PC-3 (cell line): ENCODE measurements at regions not wholly inside any gene's neighbourhood (a gene's known extent, or its start where the extent isn't known, plus 50 kb on each side); places are given as distances from the start of the nearest gene placed in this dataset.

Experiments used
- ATAC-seq: fragments of 200-7000 bp; cut with Tn5 transposase; 2 replicates; pipeline ENCODE4 v1.9.1; 2020; ENCODE audit warnings: mild to moderate bottlenecking, moderate library complexity
- BruUV-seq: library from RNA; stranded (reverse); fragments of 400-500 nt; replicated peaks from 2 replicates; lab custom pipeline; 2021; lab: Mats Ljungman, UMichigan
- CTCF ChIA-PET: fragments of 300-600 bp; sonication (Branson Sonifier 250); formaldehyde crosslinking; loops from one replicate; lab custom pipeline; 2022; ENCODE audit warnings: antibody characterized with exemption; lab: Charles Lee
- POLR2A ChIA-PET: fragments of 300-600 bp; sonication (Branson Sonifier 250); formaldehyde crosslinking; loops from one replicate; lab custom pipeline; 2022; ENCODE audit warnings: antibody characterized with exemption; ENCODE audit not compliant: unreplicated experiment; lab: Charles Lee
- DNase-seq: peaks from one replicate; pipeline ENCODE4 v3.0.0-alpha.2; 2015
- H2AFZ ChIP-seq: fragments of 300-600 bp; sonication (generic); 2 replicates; pipeline ENCODE4 v1.6.0; 2016; ENCODE audit warnings: antibody characterized with exemption, low read length
- H3F3A ChIP-seq: fragments of 300-600 bp; sonication (generic); one replicate; pipeline ENCODE4 v1.6.0; 2017; ENCODE audit warnings: antibody characterized with exemption, low read length, control low read depth, mild to moderate bottlenecking; ENCODE audit not compliant: unreplicated experiment
- H3K27ac ChIP-seq: fragments of 300-600 bp; sonication (generic); 2 replicates; pipeline ENCODE4 v1.5.1; 2016; ENCODE audit warnings: mild to moderate bottlenecking, low read length
- H3K27me3 ChIP-seq: fragments of 300-600 bp; sonication (generic); 2 replicates; pipeline ENCODE4 v1.6.1; 2016; ENCODE audit warnings: low read length, mixed read lengths
- H3K36me3 ChIP-seq: fragments of 300-600 bp; sonication (generic); 2 replicates; pipeline ENCODE4 v1.6.1; 2016; ENCODE audit warnings: low read depth, mixed run types, low read length, mixed read lengths
- H3K4me1 ChIP-seq: fragments of 300-600 bp; sonication (generic); 2 replicates; pipeline ENCODE4 v1.5.1; 2016; ENCODE audit warnings: low read length; ENCODE audit not compliant: insufficient read depth
- H3K4me2 ChIP-seq: fragments of 300-600 bp; sonication (generic); 2 replicates; pipeline ENCODE4 v1.6.0; 2016; ENCODE audit warnings: low read length
- H3K4me3 ChIP-seq: fragments of 300-600 bp; sonication (generic); 2 replicates; pipeline ENCODE4 v1.5.1; 2016; ENCODE audit warnings: mild to moderate bottlenecking, low read length, mixed read lengths
- H3K79me2 ChIP-seq: fragments of 300-600 bp; sonication (generic); 2 replicates; pipeline ENCODE4 v1.6.1; 2017; ENCODE audit warnings: low read length, mixed read lengths
- H3K9ac ChIP-seq: fragments of 300-600 bp; sonication (generic); 2 replicates; pipeline ENCODE4 v1.6.0; 2016; ENCODE audit warnings: mild to moderate bottlenecking, low read length
- H3K9me2 ChIP-seq: fragments of 300-600 bp; sonication (generic); replicated peaks from 2 replicates; pipeline ENCODE4 v1.6.1; 2016; ENCODE audit warnings: mixed run types, low read length, mixed read lengths
- H3K9me3 ChIP-seq: fragments of 300-600 bp; sonication (generic); 2 replicates; pipeline ENCODE4 v1.6.1; 2016; ENCODE audit warnings: low read length, mixed read lengths
- H4K20me1 ChIP-seq: fragments of 300-600 bp; sonication (generic); 2 replicates; pipeline ENCODE4 v1.6.1; 2016; ENCODE audit warnings: low read length, mixed read lengths
- EZH2 ChIP-seq: fragments of 300-600 bp; sonication (generic); IDR thresholded peaks from one replicate; pipeline ENCODE4 v1.6.1; 2017; ENCODE audit warnings: antibody characterized with exemption, mild to moderate bottlenecking, low read length; ENCODE audit not compliant: unreplicated experiment
- EZH2phosphoT487 ChIP-seq: fragments of 300-600 bp; sonication (generic); IDR thresholded peaks from 2 replicates; pipeline ENCODE4 v1.6.1; 2018; ENCODE audit warnings: mild to moderate bottlenecking, antibody characterized with exemption, low read length, borderline replicate concordance
- intact Hi-C: fragments of 100-400 bp; cut with micrococcal nuclease; formaldehyde crosslinking; loops from 2 replicates; pipeline ENCODE4 v1.9.0; 2023
- TF ChIP-seq, protein P1 (sequence below): fragments of 300-600 bp; sonication (generic); conservative IDR thresholded peaks from 2 replicates; pipeline ENCODE4 v1.5.1; 2017; ENCODE audit warnings: antibody characterized with exemption, low read depth, mild to moderate bottlenecking, low read length

DNA sequence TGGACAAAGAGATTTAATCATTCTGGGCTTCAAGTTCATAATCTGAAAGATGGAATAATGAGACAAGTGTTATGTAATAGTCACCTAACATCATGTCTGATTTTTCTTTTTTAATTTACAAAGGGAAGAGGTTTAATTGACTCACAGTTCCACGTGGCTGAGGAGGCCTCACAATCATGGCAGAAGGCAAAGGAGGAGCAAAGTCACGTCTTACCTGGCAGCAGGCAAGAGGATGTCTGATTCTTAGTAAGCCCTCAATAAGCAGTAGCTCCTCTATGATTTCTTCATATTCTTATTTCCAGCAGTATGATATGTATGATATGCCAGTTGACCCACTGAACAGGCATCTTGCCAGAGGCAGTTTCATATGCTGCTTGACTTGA is 152.7 kb downstream of the S1PR1 start:
- no peaks in the 10 kb centered on the region for H3F3A ChIP-seq
- ATAC-seq (no peak), DNase-seq (no peak)
- no peak overlapping the region for H2AFZ ChIP-seq
- no peak overlapping the region for H3K27ac ChIP-seq
- no peaks in the 10 kb centered on the region for H3K36me3 ChIP-seq
- intact Hi-C loops: no loop called here
- no peaks in the 10 kb centered on the region for H3K9me3 ChIP-seq
- peaks cover 59% of the 10 kb centered on the region for H3K27me3 ChIP-seq
- H3K9ac ChIP-seq: no peak overlapping the region
- H3K4me1 ChIP-seq: no peaks in the 10 kb centered on the region
- no peak overlapping the region for H3K4me3 ChIP-seq
- no peaks in the 10 kb centered on the region for H4K20me1 ChIP-seq
- no peak for TF ChIP-seq EZH2
- TF ChIP-seq, protein P1, sequence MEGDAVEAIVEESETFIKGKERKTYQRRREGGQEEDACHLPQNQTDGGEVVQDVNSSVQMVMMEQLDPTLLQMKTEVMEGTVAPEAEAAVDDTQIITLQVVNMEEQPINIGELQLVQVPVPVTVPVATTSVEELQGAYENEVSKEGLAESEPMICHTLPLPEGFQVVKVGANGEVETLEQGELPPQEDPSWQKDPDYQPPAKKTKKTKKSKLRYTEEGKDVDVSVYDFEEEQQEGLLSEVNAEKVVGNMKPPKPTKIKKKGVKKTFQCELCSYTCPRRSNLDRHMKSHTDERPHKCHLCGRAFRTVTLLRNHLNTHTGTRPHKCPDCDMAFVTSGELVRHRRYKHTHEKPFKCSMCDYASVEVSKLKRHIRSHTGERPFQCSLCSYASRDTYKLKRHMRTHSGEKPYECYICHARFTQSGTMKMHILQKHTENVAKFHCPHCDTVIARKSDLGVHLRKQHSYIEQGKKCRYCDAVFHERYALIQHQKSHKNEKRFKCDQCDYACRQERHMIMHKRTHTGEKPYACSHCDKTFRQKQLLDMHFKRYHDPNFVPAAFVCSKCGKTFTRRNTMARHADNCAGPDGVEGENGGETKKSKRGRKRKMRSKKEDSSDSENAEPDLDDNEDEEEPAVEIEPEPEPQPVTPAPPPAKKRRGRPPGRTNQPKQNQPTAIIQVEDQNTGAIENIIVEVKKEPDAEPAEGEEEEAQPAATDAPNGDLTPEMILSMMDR: no peak
- no peak for TF ChIP-seq EZH2phosphoT487
- H3K79me2 ChIP-seq: no peaks in the 10 kb centered on the region
- ChIA-PET POLR2A (interaction anchor here (0.7 kb wide), 1 partner anchor 1337 kb away, joined by 6 read pairs; no protein-coding TSS in a partner anchor), CTCF (no interaction called here)
- no TSS peak for BruUV-seq
- no peak overlapping the region for H3K4me2 ChIP-seq
- H3K9me2 ChIP-seq: no peaks in the 10 kb centered on the region

DNA sequence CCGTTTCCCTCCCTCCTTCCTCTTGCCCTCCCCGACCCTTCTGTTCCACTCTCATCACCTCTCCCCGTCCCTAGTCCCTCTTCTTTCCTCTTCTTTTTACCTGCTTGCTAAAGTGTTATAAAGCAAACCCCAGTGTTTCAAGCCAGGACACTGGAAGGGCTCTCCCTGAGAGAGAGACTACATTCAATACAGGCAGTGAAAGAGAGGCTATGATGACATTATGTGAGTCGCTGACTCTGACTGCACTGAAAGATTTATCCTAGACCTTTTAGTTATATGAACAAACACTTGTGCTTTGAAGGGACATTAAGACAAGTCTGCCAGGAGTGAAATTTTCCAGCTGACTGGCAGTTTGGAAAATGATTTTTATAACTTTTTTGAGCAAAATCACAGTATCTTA is 155.7 kb downstream of the S1PR1 start:
- ChIA-PET POLR2A (no interaction called here), CTCF (no interaction called here)
- no peaks in the 10 kb centered on the region for H4K20me1 ChIP-seq
- H3K4me3 ChIP-seq: no peak overlapping the region
- H3K4me2 ChIP-seq: no peak overlapping the region
- TF ChIP-seq EZH2phosphoT487 (no peak), EZH2 (no peak)
- TF ChIP-seq, protein P1: no peak
- no peaks in the 10 kb centered on the region for H3K4me1 ChIP-seq
- DNase-seq (no peak), ATAC-seq (no peak)
- H3K36me3 ChIP-seq: no peaks in the 10 kb centered on the region
- peaks cover 77% of the 10 kb centered on the region for H3K27me3 ChIP-seq
- H3F3A ChIP-seq: no peaks in the 10 kb centered on the region
- intact Hi-C loops: no loop called here
- no peak overlapping the region for H3K27ac ChIP-seq
- BruUV-seq: no TSS peak
- no peaks in the 10 kb centered on the region for H3K9me2 ChIP-seq
- H2AFZ ChIP-seq: no peak overlapping the region
- H3K9ac ChIP-seq: no peak overlapping the region
- no peaks in the 10 kb centered on the region for H3K9me3 ChIP-seq
- no peaks in the 10 kb centered on the region for H3K79me2 ChIP-seq

DNA sequence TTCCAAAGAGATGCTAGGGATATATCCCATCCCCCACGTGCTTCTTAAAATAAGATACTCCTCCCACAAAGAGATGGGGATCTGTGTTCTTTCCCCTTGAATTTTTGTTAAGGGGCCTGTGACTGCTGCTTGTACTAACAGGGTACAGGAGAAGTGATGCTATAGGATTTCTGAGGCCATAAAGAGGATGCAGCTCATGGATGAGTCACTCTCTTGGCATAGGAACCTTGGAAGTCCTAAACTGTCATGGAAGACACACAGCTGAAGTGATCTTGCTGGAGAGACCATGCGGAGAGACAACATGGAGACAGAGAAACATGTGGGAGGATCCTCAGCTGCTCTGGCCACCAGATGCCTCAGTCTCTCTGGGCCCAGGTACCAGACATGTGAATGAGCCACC is 157.2 kb downstream of the S1PR1 start:
- peak; percentile 38 for DNase-seq
- no peak overlapping the region for H3K4me2 ChIP-seq
- no peaks in the 10 kb centered on the region for H3K9me3 ChIP-seq
- H3K27me3 ChIP-seq: peaks cover 90% of the 10 kb centered on the region
- no peaks in the 10 kb centered on the region for H3K4me1 ChIP-seq
- no peak overlapping the region for H3K9ac ChIP-seq
- H2AFZ ChIP-seq: no peak overlapping the region
- ATAC-seq: peak; percentile 33; the same call in 1 of the 2 replicates
- no peaks in the 10 kb centered on the region for H3K9me2 ChIP-seq
- H3K79me2 ChIP-seq: no peaks in the 10 kb centered on the region
- H4K20me1 ChIP-seq: no peaks in the 10 kb centered on the region
- TF ChIP-seq, protein P1: no peak
- no peak for TF ChIP-seq EZH2phosphoT487
- no peak for TF ChIP-seq EZH2
- no peak overlapping the region for H3K27ac ChIP-seq
- ChIA-PET POLR2A (no interaction called here), CTCF (interaction anchor here (0.7 kb wide), 1 partner anchor 19 kb away, joined by 3 read pairs; no protein-coding TSS in a partner anchor)
- no peaks in the 10 kb centered on the region for H3F3A ChIP-seq
- H3K36me3 ChIP-seq: no peaks in the 10 kb centered on the region
- intact Hi-C loops: no loop called here
- no peak overlapping the region for H3K4me3 ChIP-seq
- BruUV-seq: no TSS peak
